HPDE6-E6E7 (cell line): ENCODE measurements at regions not wholly inside any gene's neighbourhood (a gene's known extent, or its start where the extent isn't known, plus 50 kb on each side); places are given as distances from the start of the nearest gene placed in this dataset.

Source experiments
- DNase-seq: peaks from one replicate; pipeline ENCODE4 v3.0.0; 2011; ENCODE audit warnings: missing footprints; ENCODE audit errors: extremely low spot score

DNA sequence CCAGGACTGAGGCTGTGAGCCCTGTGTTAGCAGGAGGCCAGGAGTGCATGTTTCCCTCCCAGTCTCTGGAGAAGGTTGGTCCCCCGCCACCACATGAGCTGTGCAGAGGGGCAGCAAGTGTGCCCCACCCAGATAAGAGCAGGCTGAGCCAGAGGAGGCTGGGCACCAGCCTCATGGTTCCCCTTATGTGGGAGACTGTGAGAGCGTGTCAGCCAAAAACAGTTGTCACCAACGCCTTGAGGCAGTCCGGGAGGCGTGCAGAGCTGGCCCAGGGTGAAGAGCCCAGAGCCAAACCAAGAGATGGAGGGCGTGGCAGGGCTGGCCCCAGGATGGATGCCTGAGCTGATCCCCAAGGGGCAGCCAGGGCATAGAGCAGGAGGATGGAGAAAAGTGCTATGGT, 128.7 kb upstream of the GLI2 start:
- no peak for DNase-seq

DNA sequence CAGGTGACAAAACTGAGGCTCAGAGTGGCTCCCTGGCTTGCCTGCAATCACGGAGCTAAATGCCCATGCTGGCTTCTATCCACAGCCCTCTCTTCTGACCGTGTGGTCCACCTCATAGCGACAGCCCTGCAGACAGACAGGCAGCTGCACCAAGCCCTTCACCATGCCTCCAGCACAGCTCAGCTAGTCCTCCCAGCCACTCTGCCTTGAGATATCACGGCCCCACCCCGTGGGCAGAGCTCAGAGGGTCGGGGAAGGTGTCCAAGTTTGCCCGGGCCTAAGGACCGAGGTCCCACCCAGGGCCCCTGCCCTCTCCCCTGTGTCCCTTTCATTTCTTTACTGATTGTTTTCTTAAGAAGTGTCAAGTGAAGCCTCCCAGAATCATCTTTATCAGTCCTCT, 128.2 kb upstream of the GLI2 start:
- DNase-seq = no peak

DNA sequence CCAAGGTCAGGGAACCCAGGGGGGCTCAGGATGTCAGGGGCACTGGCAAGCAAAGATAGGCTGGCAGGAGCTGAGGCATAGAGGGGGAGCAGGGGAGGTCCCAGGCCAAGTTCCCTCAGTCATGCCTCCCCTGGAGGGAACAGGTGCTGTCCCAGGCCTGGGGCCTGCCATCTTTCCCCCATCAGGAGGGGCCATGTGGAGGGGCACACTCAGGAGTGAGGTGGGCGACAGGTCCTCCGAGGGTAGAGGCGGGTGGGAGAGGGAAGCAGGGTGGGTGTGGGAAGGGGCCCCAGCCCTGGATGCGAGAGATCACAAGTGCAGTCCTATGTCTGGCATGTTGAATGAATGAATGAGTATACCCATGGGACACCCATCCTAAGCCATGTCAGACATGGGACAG, 127.7 kb upstream of the GLI2 start:
- no peak for DNase-seq

DNA sequence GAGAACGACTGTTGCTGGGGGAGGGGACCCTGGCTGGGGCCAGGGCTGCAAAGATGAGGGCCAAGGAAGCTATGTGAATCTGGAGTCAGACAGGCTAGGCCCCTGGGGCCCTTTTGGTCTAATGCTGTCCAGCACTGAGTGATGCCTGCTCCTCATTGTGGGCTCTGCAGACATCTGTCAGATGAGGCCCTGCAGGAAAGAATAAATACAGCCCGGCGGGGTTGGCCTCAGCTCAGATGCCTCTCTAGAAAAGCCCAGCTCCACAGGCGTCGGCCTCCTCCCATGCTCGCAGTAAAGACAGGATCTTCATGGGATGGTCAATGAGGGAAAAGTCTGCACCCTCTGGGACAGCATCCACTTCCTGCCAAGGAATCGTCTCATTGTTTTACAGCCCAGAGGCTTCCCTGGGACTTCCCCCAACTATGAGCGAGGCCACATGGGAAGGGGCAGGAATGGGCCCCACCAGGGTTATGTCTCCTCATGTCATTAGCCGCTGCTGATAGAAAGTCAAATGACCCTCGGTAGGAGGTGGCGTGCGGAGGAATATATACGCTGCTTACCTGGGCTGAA, 125.8 kb upstream of the GLI2 start:
- DNase-seq = no peak

DNA sequence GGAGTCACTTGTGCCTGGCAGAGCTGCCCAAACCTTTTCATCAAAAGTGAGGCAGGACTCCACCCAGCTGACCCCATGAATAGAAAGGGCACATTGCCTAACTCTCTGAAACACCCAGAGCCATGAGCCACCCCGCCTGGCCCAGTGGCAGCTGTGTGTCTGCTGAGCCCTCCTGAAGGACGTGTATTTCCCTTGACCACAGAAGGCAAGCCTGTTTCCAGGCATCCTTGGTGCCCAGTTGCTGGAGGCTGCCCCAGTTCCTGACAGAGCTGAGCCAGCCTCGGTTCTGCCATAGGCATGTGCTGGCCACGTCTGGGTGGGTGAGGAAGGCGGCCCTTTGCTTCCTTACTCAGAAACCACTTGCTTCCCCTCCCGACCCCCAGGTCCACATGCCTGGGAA, 124.7 kb upstream of the GLI2 start:
- no peak for DNase-seq

DNA sequence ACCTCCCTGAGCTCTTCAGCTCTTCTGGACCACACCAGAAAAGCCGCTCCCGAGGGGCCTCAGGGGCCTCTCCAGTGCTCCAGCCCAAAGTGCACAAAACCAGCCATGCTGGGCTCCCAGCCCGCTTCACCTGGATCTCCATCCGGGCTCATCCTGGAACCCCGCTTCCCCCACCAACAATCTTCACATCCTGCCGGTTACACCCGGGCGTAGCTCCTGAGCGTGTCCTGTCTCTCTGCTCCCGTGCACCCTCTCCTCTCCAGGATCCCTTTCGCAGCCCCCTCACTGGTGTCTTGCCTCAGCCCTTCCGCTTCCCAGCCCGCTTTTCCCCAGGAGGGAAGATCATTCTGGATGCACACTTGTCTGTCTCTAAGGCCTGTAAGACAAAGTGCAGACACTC, 123.7 kb upstream of the GLI2 start:
- no peak for DNase-seq

DNA sequence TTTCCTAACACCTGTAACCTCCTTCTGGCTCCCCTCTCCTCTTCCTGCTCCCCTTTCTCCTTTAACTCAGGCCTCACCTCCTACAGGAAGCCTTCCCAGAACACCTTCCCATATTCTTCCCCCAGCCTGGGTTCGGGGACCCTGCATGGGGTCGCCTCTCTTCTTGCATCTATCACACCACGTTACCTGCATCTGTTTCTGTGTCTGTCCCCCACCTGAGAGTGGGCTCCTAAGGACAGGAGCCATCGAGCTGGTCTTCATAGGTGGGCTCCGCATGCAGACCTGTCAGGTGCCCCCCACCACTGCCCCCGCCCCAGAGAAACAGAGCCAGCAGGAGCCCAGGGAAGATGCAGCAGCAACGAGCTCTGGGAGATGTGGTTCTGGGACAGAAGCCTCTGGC, 123.2 kb upstream of the GLI2 start:
- DNase-seq = no peak

DNA sequence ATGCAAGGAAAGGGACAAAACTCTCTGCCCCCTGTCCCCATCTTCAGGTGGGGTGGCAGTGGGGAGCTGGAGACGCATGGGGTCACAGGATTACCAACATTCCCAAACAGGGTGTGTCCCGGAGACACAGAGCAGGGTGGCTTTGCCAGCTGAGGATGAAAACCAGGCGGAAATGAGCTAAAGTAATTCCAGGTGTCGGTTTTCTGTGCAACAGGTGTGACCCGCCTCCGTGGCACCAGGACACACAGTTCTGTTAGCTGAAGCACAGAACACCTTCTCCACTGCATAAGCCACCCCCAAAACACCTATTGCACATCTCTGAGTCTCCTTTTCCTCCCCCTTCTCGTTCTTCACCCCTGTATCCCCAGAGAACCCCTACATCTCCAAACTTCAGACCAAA, 122.7 kb upstream of the GLI2 start:
- DNase-seq = no peak

DNA sequence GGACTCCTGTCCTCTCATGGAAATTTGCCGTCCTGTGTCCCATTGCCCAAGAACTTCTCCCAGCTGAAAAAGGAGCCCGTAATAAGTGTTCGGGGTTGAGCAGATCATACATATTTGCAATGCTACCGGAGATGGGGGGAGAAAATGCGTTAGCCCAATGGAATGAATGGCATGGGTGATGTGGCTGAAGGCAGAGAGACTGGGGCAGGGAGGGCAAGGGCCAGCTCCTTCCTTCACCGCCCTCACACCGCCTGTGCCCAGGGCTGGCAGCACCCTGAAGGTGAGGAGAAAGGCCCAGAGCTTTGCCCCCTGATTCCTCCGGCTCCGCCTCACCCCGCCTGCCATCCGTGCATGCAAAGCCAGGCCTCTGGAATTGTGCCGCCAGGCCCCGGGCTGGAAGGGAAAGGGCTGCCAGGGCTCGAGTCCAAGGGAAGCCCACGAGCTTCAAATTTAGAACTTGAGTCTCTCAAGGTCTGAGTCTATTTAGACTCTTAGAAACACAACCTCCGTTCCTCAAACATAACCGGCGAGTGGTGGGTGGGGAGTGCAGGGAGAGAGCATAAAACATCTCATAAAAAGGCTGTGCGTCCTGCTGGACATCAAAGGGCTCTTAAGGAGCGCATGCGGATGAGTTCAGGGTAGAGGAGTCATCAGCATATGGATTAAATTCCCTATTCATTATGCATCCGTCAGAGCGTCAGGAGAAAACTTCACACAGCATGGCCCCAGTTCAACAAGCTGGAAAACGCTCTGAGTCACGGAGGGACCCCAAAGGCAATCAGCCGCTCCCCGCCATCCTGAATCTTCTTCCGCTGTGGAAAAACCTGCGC, 121.7 kb upstream of the GLI2 start:
- no peak for DNase-seq

DNA sequence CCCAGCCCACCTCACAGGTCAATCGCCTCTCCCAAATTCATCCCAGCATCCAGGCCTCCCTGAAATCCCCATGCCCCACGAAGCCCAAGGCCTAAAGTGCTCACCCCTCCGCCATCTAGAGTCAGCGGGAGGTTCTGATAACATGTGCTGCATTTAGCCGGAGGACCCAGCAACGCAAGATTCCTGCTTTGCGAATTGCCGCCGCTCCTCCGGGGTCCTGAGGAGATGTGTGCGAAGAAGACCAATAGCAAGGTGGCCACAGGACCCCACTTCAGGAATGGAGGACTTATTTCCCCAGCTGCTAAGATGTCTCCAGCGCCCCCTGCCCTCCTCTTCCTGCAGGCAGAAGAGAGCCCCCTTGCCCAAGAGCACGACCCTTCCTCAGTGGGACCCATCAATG, 120.8 kb upstream of the GLI2 start:
- no peak for DNase-seq

DNA sequence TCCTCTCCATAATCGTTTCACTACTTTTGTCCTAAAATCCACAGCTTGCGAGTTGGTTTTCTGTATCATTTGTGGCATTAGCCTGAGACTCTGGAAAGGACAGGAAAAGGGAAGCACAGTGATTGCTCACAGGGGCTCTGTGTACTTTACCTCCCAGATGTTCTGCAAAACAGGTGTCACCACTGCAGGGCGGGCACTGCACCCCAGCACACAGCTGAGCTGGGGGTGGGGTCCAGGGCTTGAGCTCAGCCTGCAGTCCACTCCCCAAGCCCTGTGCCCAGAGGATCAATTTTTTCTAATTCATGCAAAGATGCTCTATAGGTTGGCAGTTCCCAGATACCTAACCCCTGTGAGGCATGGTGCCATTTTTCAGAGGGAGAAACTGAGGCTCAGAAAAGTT, 119.4 kb upstream of the GLI2 start:
- no peak for DNase-seq

DNA sequence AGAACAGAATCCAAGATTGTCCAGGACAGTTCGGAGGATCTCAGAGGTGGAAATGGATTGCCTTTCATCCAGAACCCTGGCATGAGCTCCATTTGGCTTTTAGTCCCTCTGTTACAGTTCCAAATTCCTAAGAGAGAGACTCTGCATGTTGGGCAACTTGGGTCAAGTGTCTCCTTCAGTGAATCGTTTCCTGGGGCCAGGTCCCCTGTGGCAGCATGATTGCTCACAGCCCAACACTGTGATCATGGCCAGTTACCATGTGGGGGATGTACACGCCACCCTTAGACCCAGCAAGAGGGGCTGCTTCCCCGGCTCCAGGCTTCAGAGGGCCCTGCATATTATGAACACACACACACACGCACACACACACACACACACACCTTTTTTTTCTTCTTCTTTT, 118.6 kb upstream of the GLI2 start:
- DNase-seq = no peak

DNA sequence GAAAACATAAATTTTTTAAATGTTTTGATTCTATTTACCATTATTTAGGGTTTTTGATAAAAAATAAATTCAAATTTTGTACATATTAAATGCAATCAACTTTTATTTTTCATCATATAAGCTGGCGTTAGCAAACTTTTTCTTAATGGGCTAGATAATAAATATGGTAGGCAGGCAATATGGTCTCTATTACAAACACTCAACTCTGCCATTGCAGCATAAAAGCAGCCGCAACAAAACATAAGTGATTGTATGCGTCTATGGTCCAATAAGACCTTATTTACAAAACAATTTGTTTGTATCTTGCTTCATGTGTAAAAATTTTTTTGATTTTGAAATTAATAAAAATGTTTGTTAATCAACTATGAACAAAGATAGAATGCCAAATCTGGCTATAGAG, 116.8 kb upstream of the GLI2 start:
- no peak for DNase-seq

DNA sequence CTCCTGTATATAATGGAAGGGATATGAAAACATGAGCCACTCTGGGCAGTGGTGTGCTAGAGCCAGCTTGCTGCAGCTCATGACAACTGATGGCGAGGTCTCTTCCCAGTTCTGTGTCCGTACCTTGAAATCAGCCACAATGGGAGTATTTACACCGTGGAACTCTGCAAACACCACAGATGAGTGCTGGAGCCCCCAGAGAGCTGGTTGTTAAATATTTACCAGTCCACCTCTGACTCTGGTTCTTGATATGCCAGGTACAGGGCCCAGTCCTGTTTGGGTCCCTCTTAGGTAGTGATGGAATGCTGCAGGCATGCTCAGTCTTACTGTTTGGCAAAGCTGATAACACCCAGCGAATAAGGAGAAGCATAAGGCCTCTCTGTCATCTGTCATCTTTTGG, 116.1 kb upstream of the GLI2 start:
- DNase-seq = no peak

DNA sequence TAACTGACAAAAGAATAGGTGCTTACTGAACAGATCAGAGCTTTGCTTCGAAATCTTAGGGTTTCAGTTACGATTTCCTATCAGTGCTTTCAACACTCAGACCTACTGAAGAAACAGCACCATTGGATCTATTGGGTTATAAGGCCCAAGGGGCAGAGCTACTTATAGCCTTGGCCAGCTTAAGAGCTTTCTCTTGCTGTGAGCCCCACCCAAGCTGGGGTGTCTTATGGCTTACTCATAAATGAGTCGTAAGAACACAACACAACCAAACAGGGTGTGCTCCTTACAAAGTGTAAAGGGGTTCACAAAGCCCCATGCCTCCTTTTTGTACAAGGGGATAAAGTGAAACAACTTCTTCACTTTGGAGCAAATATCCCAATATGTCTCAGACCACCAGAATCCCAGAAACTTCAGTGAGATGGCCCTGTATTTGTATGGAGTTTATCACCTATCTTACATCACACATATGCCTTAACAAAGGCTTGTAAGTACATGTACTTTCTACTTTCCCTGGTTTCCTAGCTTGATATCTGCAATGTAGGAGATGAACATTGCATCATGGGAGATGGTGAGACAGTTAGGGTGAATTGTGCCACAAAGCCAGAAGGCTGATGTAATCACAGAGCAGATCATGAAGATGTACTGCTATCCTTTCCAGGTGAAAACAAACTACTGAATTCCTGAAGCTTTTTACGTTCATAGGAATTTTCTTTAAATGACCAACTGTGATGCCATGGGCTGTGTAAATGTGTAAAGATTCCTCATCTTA, 115.5 kb upstream of the GLI2 start:
- peak; percentile 63 for DNase-seq

DNA sequence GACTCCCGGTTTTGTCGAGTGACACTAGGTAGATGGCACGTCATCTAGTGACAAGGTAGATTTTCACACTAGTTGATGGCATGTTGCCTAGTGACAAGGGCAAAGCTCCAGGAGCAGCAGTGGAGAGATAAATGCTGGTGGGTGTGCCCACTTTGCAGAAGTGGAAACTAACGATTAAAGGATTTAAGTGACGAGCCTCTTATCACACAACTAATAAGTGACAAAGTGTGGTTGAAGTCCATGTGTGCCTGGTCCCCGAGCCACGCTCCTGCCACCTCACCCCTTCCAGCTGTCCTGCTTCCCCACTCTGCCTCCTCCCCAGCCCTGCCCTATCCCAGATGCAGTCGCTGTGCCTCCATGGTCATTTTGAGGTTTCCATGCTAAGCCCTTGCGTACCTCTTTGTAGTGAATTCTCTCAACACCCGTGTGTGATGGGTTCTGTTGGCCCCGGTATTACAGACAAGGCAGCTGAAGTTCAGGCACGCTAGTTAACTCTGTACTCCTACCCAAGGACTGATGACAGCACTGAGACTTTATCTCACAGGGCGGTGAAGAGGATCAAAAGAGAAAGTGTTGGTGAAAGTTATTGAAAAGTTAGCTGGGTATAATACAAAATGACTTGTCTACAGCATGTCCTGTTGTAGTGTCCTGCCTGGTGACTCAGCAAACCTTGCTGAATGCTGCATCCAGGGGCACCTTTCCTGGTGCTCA, 113.4 kb upstream of the GLI2 start:
- DNase-seq = no peak

DNA sequence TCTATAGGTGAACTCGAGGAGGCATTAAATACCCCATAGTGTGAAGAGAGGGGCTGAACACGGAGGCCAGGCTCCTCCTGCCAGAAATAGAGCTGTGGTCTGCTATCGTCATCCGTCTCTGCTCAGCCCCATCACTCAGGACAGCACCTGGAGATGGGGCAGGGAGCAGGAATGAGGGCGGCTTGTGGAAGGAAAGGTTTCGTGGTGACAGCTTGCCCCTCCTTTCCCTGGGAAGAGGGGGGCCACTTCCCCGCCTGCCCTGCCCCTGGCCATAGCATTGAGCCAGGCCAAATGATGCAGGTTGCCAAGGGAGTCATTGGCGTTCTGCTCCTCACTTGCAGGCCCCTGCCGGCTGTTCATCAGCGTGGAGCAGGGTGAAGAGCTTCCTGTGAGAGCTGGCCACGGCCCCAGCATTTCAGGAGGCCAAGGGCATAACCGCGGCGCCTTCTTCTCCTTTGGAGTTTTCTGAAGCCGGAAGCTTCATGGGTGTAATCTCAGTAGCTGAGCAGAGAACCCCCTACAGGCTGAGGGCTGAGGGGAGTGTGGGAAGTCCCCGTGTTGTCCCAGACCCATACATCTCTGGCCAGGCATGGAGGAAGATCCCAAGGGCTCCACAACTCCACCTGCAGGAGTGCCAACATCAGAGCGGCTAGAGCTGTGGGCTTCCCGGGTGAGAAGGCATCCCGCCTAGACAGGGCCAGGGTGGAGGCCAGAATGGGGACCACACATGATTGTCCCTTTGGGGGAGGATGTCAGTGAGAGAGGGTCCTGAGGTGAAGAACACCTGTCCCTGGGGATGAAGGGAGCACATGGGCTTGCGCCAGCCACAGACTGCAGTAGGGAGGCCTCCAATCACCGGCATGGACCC, 112.5 kb upstream of the GLI2 start:
- DNase-seq = no peak

DNA sequence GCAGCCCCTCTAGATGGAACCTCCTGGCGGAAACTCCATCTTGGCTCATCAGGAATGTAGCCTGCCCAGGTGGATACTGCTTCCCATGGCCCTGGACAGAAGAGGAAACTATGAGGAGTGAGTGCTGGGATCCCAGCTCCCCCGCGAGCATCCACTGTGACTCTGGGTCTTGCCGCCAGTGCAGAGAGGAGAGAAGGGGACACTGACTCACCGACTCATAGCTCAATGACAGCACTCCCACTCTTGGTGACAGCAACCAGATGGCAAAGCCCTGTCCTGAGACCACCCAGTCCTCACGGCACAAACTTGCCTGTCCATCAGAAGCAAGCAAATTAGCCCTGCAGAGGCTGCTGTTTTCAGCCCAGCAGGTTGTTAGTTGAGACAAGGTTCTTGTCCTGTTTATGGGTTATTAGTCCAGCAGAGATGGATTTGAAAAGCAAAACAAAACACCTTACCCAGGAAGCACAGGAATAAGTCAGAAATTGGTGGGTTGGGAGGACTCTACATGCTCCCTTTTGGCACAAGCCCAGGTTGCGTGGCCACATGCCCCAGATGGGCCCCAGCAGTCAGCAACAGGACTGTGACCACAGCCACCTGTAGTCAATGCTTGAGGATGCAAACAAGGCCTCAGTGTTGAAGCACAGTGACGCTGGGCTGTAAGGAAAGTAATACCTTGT, 111.5 kb upstream of the GLI2 start:
- no peak for DNase-seq

DNA sequence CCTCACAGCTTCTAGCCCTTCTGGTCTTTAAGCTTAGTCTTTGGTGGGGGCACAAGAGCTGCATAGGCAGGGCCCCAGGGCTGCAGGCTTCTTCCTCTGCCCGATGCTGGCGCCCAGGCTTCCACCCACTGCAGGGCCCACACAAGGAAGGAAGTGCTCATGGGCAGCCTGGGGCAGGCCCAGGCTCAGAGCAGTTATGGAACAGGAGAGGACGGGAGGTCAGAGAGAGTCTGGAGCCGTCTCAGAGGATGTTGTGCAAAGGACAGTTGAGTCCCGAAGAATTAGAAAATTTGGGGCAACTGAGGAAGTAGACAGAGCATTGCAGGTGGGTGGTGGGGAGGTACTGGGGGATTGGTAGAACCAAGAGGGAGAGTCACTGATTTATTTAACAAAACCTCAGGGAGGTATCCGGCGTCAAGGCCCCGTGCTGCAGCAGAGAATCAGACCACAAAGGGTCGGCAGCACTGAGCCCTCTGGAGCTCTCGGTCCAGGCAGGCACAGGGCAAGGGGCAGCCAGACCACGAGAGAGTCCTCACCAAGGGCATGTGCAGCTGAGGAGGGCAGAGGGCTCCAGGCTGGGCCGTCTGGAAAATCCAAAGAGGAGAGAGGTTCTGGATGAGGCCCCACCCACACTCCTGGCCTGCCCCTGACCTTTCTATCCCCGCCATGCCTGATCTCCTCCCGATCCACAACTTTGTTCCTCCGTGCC, 110.8 kb upstream of the GLI2 start:
- DNase-seq = no peak

DNA sequence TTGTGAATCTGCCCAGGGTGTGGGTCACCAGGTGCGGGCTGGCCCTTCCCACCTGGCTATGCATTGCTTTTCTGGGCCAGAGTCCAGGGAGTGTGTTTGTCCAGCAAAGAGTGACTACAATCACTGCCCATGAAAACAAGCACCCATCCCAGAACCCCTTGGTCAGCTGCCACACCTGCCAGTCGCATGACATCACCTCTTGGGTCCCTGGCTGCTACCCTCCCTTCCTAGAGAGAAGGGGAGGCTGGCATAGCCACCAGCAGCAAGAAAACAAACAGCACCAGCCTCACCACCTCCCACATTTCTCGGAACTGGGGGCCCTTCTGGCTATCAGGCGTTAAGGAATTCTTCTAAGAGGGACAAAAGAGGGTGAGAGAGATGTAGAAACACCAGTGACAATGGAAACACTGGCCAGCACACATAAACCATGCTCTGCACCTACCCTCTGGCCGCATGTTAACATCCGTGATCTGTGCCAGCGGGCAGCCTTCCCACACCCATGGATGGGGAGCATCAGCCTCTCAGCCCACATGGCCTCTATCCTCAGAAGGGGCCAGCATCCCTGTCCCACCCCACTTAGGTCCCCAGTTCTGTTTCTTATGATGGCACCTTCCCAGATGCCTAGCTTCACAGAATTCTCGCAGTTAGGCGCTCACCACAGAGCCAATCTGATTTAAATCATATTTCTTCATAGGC, 109.7 kb upstream of the GLI2 start:
- DNase-seq = no peak
